ENCODE measurements at regions not wholly inside any gene's neighbourhood (a gene's known extent, or its start where the extent isn't known, plus 50 kb on each side); places are given as distances from the start of the nearest gene placed in this dataset.
A peak's percentile ranks its signal among the peaks of the same experiment; 100 is the strongest.

DNA sequence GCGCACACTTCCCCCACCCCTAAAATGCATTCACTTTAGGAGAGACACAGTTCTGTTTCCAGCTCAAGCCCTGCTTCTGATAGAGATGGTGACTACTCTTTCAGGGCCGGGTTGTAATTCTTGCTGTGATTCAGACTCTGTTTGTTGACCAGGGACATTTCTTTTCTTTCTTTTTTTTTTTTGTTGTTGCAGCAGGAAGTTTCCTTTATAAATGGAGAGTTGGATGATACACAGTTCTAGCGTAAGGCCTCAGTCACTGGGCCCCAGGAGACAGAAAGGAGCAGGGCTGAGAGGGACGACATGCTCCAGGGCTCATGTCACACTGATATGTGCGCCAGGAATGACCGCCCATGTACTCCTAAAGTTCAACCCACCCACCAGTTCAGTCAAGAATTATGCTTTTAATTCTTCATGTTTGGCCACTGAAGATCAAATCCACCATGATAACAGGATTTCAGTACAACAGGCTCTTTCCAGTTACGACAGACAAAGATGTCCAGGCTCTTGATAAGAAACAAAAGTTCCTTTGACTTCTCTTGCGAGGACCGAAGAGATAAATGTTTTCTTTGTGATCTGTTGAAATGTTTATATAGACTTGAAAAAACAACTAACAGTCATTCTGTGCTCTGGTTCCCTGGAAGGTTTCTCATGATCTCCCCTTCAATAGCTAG is 142.5 kb downstream of the CD164 start:
- no peak overlapping the region for H3K4me2 ChIP-seq (ENCODE audit: insufficient read depth, low read length, poor library complexity, severe bottlenecking)
- no peaks in the 10 kb centered on the region for H3K9me3 ChIP-seq (replicated peaks in 1 of 2; ENCODE audit: control insufficient read depth in 2 of 2, insufficient read depth in 1 of 2, low read depth in 1 of 2, low read length in 2 of 2)
- H3K9ac ChIP-seq (ENCODE audit: low read depth, low read length, poor library complexity), result no peak overlapping the region
- H3K4ac ChIP-seq (ENCODE audit: low read length), result no peak overlapping the region
- no peaks in the 10 kb centered on the region for H3K79me1 ChIP-seq (ENCODE audit: low read depth, low read length)
- H2AFZ ChIP-seq (ENCODE audit: low read length), result peak overlapping the region; percentile 77
- H4K8ac ChIP-seq (ENCODE audit: low read depth, low read length), result no peak overlapping the region
- no peak for DNase-seq (ENCODE audit: low spot score)
- no peaks in the 10 kb centered on the region for H3K36me3 ChIP-seq (replicated peaks in 1 of 2; ENCODE audit: control insufficient read depth in 2 of 2, insufficient read depth in 2 of 2, low read length in 2 of 2)
- H2BK15ac ChIP-seq (ENCODE audit: low read length), result no peak overlapping the region
- no peak overlapping the region for H3K14ac ChIP-seq (ENCODE audit: low read length)
- H2BK5ac ChIP-seq (ENCODE audit: low read length), result no peak overlapping the region
- peaks cover 0 to 3% (median 0%) of the 10 kb centered on the region in 3 experiments for H3K27me3 ChIP-seq (ENCODE audit: control insufficient read depth in 3 of 3, insufficient read depth in 3 of 3, low read depth in 1 of 3, low read length in 3 of 3)
- H3K23ac ChIP-seq (ENCODE audit: low read depth, low read length, poor library complexity), result no peak overlapping the region
- H2BK12ac ChIP-seq (ENCODE audit: low read length), result no peak overlapping the region
- no peak overlapping the region for H4K91ac ChIP-seq (ENCODE audit: low read depth, low read length, poor library complexity)
- H3K27ac ChIP-seq (replicated peaks; ENCODE audit: low read length), result no peak overlapping the region
- H3K4me3 ChIP-seq (ENCODE audit: low read length in 2 of 2), result no peak overlapping the region
- no peak overlapping the region for H2AK5ac ChIP-seq (ENCODE audit: low read depth, low read length)
- 100% methylated on average over 1 of the region's 9 CpGs; no CpG with 5 or more reads in 1 of the 2 donors for WGBS, 2 donors (ENCODE audit: extremely low coverage in 2 of 2, insufficient read length in 2 of 2, insufficient replicate concordance in 1 of 2)
- no peak overlapping the region for H2BK120ac ChIP-seq (ENCODE audit: low read depth, low read length)
- no peak overlapping the region for H3K18ac ChIP-seq (ENCODE audit: low read length)
- peaks cover 2 to 10% of the 10 kb centered on the region in 2 donors for H3K4me1 ChIP-seq (ENCODE audit: control insufficient read depth in 2 of 2, insufficient read depth in 1 of 2, low read depth in 1 of 2, low read length in 2 of 2)

- H2BK5ac ChIP-seq (ENCODE audit: low read length), result no peak overlapping the region
- H3K4me2 ChIP-seq (ENCODE audit: insufficient read depth, low read length, poor library complexity, severe bottlenecking), result no peak overlapping the region
- peaks cover 0 to 3% (median 0%) of the 10 kb centered on the region in 3 experiments for H3K27me3 ChIP-seq (ENCODE audit: control insufficient read depth in 3 of 3, insufficient read depth in 3 of 3, low read depth in 1 of 3, low read length in 3 of 3)
- H3K36me3 ChIP-seq (replicated peaks in 1 of 2; ENCODE audit: control insufficient read depth in 2 of 2, insufficient read depth in 2 of 2, low read length in 2 of 2), result no peaks in the 10 kb centered on the region
- H3K23ac ChIP-seq (ENCODE audit: low read depth, low read length, poor library complexity), result no peak overlapping the region
- no peak overlapping the region for H2BK12ac ChIP-seq (ENCODE audit: low read length)
- no peak overlapping the region for H2BK15ac ChIP-seq (ENCODE audit: low read length)
- H2BK120ac ChIP-seq (ENCODE audit: low read depth, low read length), result no peak overlapping the region
- no peaks in the 10 kb centered on the region for H3K79me1 ChIP-seq (ENCODE audit: low read depth, low read length)
- H3K27ac ChIP-seq (replicated peaks; ENCODE audit: low read length), result no peak overlapping the region
- H3K9me3 ChIP-seq (replicated peaks in 1 of 2; ENCODE audit: control insufficient read depth in 2 of 2, insufficient read depth in 1 of 2, low read depth in 1 of 2, low read length in 2 of 2), result no peaks in the 10 kb centered on the region
- no peak overlapping the region for H4K8ac ChIP-seq (ENCODE audit: low read depth, low read length)
- peaks cover 2 to 10% of the 10 kb centered on the region in 2 donors for H3K4me1 ChIP-seq (ENCODE audit: control insufficient read depth in 2 of 2, insufficient read depth in 1 of 2, low read depth in 1 of 2, low read length in 2 of 2)
- no peak overlapping the region for H3K4ac ChIP-seq (ENCODE audit: low read length)
- H3K4me3 ChIP-seq (ENCODE audit: low read length in 2 of 2), result no peak overlapping the region
- H2AK5ac ChIP-seq (ENCODE audit: low read depth, low read length), result no peak overlapping the region
- H3K9ac ChIP-seq (ENCODE audit: low read depth, low read length, poor library complexity), result no peak overlapping the region
- no peak overlapping the region for H3K18ac ChIP-seq (ENCODE audit: low read length)
- peak overlapping the region; percentile 77 for H2AFZ ChIP-seq (ENCODE audit: low read length)
- DNase-seq (ENCODE audit: low spot score), result no peak
- no peak overlapping the region for H4K91ac ChIP-seq (ENCODE audit: low read depth, low read length, poor library complexity)
- H3K14ac ChIP-seq (ENCODE audit: low read length), result no peak overlapping the region
- WGBS, 2 donors (ENCODE audit: extremely low coverage in 2 of 2, insufficient read length in 2 of 2, insufficient replicate concordance in 1 of 2), result no CpG with 5 or more reads among the region's 2 CpGs
Measured at GRCh38 chr6:109239160-109239559, 143.1 kb downstream of the CD164 start.

DNA sequence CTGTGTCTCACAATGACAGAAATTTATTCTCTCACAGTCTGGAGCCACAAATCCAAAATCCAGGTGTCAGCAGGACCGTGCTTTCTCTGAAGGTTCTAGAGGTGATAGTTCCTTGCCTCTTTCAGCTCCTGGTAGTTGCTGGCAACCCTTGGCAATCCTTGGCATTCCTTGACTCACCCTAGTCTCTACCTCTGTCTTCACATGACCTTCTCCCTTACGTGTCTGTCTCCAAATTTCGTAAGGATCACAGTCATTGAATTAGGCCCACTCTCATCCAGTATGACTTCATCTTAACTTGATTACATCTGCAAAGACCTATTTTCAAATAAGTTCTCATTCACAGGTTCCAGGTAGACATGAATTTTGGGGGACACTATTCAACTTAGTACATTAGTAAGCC is 143.1 kb downstream of the CEP57L1 start:
- Histone ChIP-seq H3K36me3 (replicated peaks in 1 of 2; ENCODE audit: control insufficient read depth in 2 of 2, insufficient read depth in 2 of 2, low read length in 2 of 2) (no peaks in the 10 kb centered on the region), H2BK5ac (ENCODE audit: low read length) (no peak overlapping the region), H2BK15ac (ENCODE audit: low read length) (no peak overlapping the region), H4K8ac (ENCODE audit: low read depth, low read length) (no peak overlapping the region), H3K14ac (ENCODE audit: low read length) (no peak overlapping the region), H3K9me3 (replicated peaks in 1 of 2; ENCODE audit: control insufficient read depth in 2 of 2, insufficient read depth in 1 of 2, low read depth in 1 of 2, low read length in 2 of 2) (no peaks in the 10 kb centered on the region), H3K27me3 (ENCODE audit: control insufficient read depth in 3 of 3, insufficient read depth in 3 of 3, low read depth in 1 of 3, low read length in 3 of 3) (peaks cover 0 to 3% (median 0%) of the 10 kb centered on the region in 3 experiments), H3K79me1 (ENCODE audit: low read depth, low read length) (no peaks in the 10 kb centered on the region), H2BK120ac (ENCODE audit: low read depth, low read length) (no peak overlapping the region), H2AFZ (ENCODE audit: low read length) (no peak overlapping the region), H3K9ac (ENCODE audit: low read depth, low read length, poor library complexity) (no peak overlapping the region), H3K4me3 (ENCODE audit: low read length in 2 of 2) (no peak overlapping the region), H3K4ac (ENCODE audit: low read length) (no peak overlapping the region), H3K23ac (ENCODE audit: low read depth, low read length, poor library complexity) (no peak overlapping the region), H3K27ac (replicated peaks; ENCODE audit: low read length) (no peak overlapping the region), H2BK12ac (ENCODE audit: low read length) (no peak overlapping the region), H4K91ac (ENCODE audit: low read depth, low read length, poor library complexity) (no peak overlapping the region), H3K4me2 (ENCODE audit: insufficient read depth, low read length, poor library complexity, severe bottlenecking) (no peak overlapping the region), H3K18ac (ENCODE audit: low read length) (no peak overlapping the region), H2AK5ac (ENCODE audit: low read depth, low read length) (no peak overlapping the region), H3K4me1 (ENCODE audit: control insufficient read depth in 2 of 2, insufficient read depth in 1 of 2, low read depth in 1 of 2, low read length in 2 of 2) (peaks cover 2 to 10% of the 10 kb centered on the region in 2 donors)
- DNase-seq (ENCODE audit: low spot score), result no peak
- no CpG with 5 or more reads among the region's 3 CpGs for WGBS, 2 donors (ENCODE audit: extremely low coverage in 2 of 2, insufficient read length in 2 of 2, insufficient replicate concordance in 1 of 2)

DNA sequence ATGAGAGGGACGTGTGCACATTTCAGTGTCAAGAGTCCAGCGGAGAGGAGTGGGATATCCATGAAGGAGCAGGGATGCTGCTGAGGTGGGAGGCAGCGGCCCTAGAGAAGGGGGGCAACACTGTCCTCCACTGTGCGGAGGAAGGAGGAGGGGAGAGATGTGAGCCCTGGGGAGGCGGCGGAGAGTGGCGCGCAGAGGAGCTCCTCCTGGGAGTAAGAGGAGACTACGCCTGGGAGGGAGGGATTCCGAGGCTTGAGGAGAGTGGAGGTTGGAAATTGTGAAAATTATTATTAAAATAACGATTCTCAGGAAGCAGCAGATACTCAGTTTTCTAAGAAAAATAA is 142.7 kb downstream of the CEP57L1 start:
- Histone ChIP-seq H3K18ac (ENCODE audit: low read length) (no peak overlapping the region), H4K8ac (ENCODE audit: low read depth, low read length) (no peak overlapping the region), H3K4me3 (ENCODE audit: low read length in 2 of 2) (no peak overlapping the region), H3K4ac (ENCODE audit: low read length) (no peak overlapping the region), H3K4me2 (ENCODE audit: insufficient read depth, low read length, poor library complexity, severe bottlenecking) (no peak overlapping the region), H3K23ac (ENCODE audit: low read depth, low read length, poor library complexity) (no peak overlapping the region), H2BK5ac (ENCODE audit: low read length) (no peak overlapping the region), H2AK5ac (ENCODE audit: low read depth, low read length) (no peak overlapping the region), H2BK12ac (ENCODE audit: low read length) (no peak overlapping the region), H2BK120ac (ENCODE audit: low read depth, low read length) (no peak overlapping the region), H3K36me3 (replicated peaks in 1 of 2; ENCODE audit: control insufficient read depth in 2 of 2, insufficient read depth in 2 of 2, low read length in 2 of 2) (no peaks in the 10 kb centered on the region), H3K27ac (replicated peaks; ENCODE audit: low read length) (no peak overlapping the region), H4K91ac (ENCODE audit: low read depth, low read length, poor library complexity) (no peak overlapping the region), H3K79me1 (ENCODE audit: low read depth, low read length) (no peaks in the 10 kb centered on the region), H3K9ac (ENCODE audit: low read depth, low read length, poor library complexity) (no peak overlapping the region), H3K27me3 (ENCODE audit: control insufficient read depth in 3 of 3, insufficient read depth in 3 of 3, low read depth in 1 of 3, low read length in 3 of 3) (peaks cover 0 to 3% (median 0%) of the 10 kb centered on the region in 3 experiments), H2BK15ac (ENCODE audit: low read length) (no peak overlapping the region), H3K4me1 (ENCODE audit: control insufficient read depth in 2 of 2, insufficient read depth in 1 of 2, low read depth in 1 of 2, low read length in 2 of 2) (peaks cover 2 to 10% of the 10 kb centered on the region in 2 donors), H3K14ac (ENCODE audit: low read length) (no peak overlapping the region), H3K9me3 (replicated peaks in 1 of 2; ENCODE audit: control insufficient read depth in 2 of 2, insufficient read depth in 1 of 2, low read depth in 1 of 2, low read length in 2 of 2) (no peaks in the 10 kb centered on the region), H2AFZ (ENCODE audit: low read length) (no peak overlapping the region)
- WGBS, 2 donors (ENCODE audit: extremely low coverage in 2 of 2, insufficient read length in 2 of 2, insufficient replicate concordance in 1 of 2), result no CpG with 5 or more reads among the region's 11 CpGs
- DNase-seq (ENCODE audit: low spot score), result no peak

All from neuronal stem cell (in vitro differentiated cells).